ENCODE measurements at regions not wholly inside any gene's neighbourhood (a gene's known extent, or its start where the extent isn't known, plus 50 kb on each side); places are given as distances from the start of the nearest gene placed in this dataset.

DNA sequence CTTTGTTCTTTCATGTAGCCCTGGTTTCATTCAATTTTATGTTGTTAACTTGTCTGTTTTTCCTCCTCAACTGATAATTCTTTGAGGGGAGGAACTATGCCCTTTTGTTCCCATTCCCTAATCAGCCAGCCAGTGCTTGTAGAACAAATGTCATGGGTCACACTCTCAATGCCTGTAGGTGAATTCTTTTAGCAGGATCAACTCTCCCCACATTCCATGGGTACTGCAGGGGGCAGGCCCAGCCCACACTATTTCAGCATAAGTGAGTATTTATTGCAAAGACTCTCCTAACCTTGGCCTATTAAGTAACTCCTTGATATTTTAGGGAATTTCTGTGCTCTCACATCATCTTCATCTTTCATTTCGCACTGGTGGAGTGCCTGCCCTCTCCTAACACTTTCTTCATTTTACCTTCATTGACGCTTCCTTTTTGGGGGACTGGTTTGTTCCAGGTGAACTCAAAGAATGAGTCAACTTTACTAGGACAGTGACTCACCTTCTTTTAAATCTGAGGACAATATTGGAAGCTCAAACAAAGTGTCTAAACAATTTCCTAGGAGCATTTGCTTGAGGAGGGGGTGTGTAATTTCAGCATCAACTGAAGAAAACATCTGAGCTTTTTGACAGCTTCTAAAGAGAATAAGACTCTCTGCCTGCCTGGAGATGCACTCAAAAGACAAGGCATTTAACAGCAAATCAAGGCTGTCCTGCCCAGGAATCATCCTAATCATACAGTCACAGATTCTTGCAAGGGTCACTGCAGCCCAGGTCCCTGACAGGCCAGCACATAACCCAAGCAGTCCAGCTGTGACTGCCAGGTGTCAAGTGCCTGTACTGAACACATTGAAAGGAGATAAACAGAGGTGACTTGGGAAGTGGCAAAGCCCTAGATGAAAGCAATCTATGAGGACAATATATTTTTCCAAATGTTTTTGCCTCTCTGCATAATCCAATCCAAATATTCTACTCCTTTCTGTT is 208.8 kb upstream of the ADRA1D start:
- TF ChIP-seq EZH2 (IDR thresholded peaks at IDR 0.05; ENCODE audit: borderline replicate concordance, low read depth, low read length, severe bottlenecking) (no peak), POLR2A (IDR thresholded peaks at IDR 0.05; ENCODE audit: low read depth, low read length) (no peak), GATA2 (IDR thresholded peaks at IDR 0.05; ENCODE audit: insufficient read depth, insufficient read length, low read depth, low read length) (no peak), POLR2AphosphoS5 (IDR thresholded peaks at IDR 0.05; ENCODE audit: insufficient read depth, low read depth, low read length) (no peak)
- TF ChIP-seq, protein P1, sequence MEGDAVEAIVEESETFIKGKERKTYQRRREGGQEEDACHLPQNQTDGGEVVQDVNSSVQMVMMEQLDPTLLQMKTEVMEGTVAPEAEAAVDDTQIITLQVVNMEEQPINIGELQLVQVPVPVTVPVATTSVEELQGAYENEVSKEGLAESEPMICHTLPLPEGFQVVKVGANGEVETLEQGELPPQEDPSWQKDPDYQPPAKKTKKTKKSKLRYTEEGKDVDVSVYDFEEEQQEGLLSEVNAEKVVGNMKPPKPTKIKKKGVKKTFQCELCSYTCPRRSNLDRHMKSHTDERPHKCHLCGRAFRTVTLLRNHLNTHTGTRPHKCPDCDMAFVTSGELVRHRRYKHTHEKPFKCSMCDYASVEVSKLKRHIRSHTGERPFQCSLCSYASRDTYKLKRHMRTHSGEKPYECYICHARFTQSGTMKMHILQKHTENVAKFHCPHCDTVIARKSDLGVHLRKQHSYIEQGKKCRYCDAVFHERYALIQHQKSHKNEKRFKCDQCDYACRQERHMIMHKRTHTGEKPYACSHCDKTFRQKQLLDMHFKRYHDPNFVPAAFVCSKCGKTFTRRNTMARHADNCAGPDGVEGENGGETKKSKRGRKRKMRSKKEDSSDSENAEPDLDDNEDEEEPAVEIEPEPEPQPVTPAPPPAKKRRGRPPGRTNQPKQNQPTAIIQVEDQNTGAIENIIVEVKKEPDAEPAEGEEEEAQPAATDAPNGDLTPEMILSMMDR (IDR thresholded peaks at IDR 0.05; ENCODE audit: extremely low read depth in 1 of 2, insufficient read depth in 1 of 2, low read depth in 1 of 2, low read length in 2 of 2) = no peak
